ENCODE measurements at regions not wholly inside any gene's neighbourhood (a gene's known extent, or its start where the extent isn't known, plus 50 kb on each side); places are given as distances from the start of the nearest gene placed in this dataset.

DNA sequence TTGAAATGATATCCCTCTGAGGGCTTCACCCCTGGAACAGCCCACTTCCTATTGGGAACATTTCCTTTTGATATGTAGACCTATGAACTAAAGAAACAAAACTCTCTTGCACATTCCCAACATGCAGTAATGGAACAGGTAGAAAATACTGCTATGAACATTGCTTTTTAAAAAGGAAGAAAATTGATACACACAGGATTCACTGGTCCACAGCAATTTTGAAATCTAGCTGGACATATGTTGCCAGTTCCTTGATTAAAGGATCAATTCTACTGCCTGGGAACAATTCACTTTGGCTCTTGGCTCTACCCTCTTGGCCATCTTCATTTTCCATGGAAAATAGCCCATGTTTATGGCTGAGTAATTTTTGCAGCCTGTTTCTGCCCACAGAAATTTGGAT, 74.9 kb upstream of the ZNF280D start:
- no peak for DNase-seq
- H3K9me3 ChIP-seq = peaks cover 5% of the 10 kb centered on the region
- no peak for TF ChIP-seq CTCF (IDR thresholded peaks at IDR 0.05; ENCODE audit: low read depth, low read length)
- no peaks in the 10 kb centered on the region for H3K4me1 ChIP-seq
- no peak overlapping the region for H3K4me3 ChIP-seq (ENCODE audit: low read depth, low read length)
- no peaks in the 10 kb centered on the region for H3K27me3 ChIP-seq
- H3K36me3 ChIP-seq = no peaks in the 10 kb centered on the region

GRCh38 chr15:56806148-56806536, 72.8 kb upstream of the ZNF280D start:
- Histone ChIP-seq H3K27me3 (no peaks in the 10 kb centered on the region), H3K36me3 (no peaks in the 10 kb centered on the region), H3K4me1 (no peaks in the 10 kb centered on the region), H3K9me3 (peaks cover 5% of the 10 kb centered on the region), H3K4me3 (ENCODE audit: low read depth, low read length) (peak overlapping the region; percentile 32)
- DNase-seq = no peak
- TF ChIP-seq CTCF (IDR thresholded peaks at IDR 0.05; ENCODE audit: low read depth, low read length) = no peak

GRCh38 chr15:56805466-56806147, 72.3 kb upstream of the ZNF280D start:
- H3K9me3 ChIP-seq = peaks cover 5% of the 10 kb centered on the region
- H3K4me3 ChIP-seq (ENCODE audit: low read depth, low read length) = peak overlapping the region; percentile 32
- peak; percentile 54 for DNase-seq
- no peaks in the 10 kb centered on the region for H3K4me1 ChIP-seq
- TF ChIP-seq CTCF (IDR thresholded peaks at IDR 0.05; ENCODE audit: low read depth, low read length) = no peak
- H3K27me3 ChIP-seq = no peaks in the 10 kb centered on the region
- no peaks in the 10 kb centered on the region for H3K36me3 ChIP-seq

DNA sequence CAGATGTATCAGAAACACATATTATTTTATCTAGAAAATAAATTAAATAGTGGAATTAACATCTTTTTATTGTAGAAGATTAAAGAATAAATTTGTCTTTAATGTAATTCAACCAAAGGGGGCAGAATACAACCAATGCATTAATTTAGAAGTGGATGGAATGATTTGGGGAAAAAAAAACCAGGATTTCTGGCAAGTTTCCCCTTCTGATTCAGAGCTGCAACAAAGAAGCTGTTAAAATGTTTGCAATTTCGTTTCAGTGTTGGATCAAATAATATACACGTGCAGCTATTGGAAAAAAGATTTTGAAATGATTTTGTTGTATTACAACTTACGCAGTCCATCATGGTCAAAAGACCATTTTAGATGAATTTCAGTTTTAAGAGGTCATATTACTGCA, 71.6 kb upstream of the ZNF280D start:
- Histone ChIP-seq H3K36me3 (no peaks in the 10 kb centered on the region), H3K4me1 (no peaks in the 10 kb centered on the region), H3K4me3 (ENCODE audit: low read depth, low read length) (no peak overlapping the region), H3K27me3 (no peaks in the 10 kb centered on the region), H3K9me3 (peaks cover 5% of the 10 kb centered on the region)
- no peak for DNase-seq
- no peak for TF ChIP-seq CTCF (IDR thresholded peaks at IDR 0.05; ENCODE audit: low read depth, low read length)

- peaks cover 5% of the 10 kb centered on the region for H3K9me3 ChIP-seq
- no peaks in the 10 kb centered on the region for H3K27me3 ChIP-seq
- H3K4me1 ChIP-seq = no peaks in the 10 kb centered on the region
- DNase-seq = no peak
- no peak overlapping the region for H3K4me3 ChIP-seq (ENCODE audit: low read depth, low read length)
- H3K36me3 ChIP-seq = no peaks in the 10 kb centered on the region
- TF ChIP-seq CTCF (IDR thresholded peaks at IDR 0.05; ENCODE audit: low read depth, low read length) = no peak
These were observed 71.0 kb upstream of the ZNF280D start for GRCh38 chr15:56804279-56804678.

DNA sequence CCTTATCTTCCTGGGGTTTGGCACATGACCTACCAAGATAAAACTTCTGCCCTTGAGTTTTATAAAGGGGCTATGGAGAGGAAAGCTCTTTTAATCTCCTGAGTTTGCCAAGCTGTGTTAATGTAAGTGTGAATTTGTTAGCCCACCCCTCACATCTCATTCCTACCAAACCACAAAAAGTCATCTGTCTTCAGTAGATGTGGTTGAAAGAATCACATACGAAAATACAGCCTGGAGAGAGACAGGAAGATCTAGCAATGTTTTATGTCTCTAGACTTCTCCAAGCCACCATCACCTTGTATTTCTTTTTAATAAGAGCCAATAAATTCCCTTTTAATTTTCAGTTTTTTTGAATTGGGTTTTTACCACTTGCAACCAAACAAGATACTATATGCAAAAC, 68.9 kb upstream of the ZNF280D start:
- Histone ChIP-seq H3K9me3 (no peaks in the 10 kb centered on the region), H3K36me3 (no peaks in the 10 kb centered on the region), H3K4me1 (no peaks in the 10 kb centered on the region), H3K4me3 (ENCODE audit: low read depth, low read length) (no peak overlapping the region), H3K27me3 (no peaks in the 10 kb centered on the region)
- no peak for DNase-seq
- no peak for TF ChIP-seq CTCF (IDR thresholded peaks at IDR 0.05; ENCODE audit: low read depth, low read length)
